ENCODE measurements at regions not wholly inside any gene's neighbourhood (a gene's known extent, or its start where the extent isn't known, plus 50 kb on each side); places are given as distances from the start of the nearest gene placed in this dataset.
A peak's percentile ranks its signal among the peaks of the same experiment; 100 is the strongest.

GRCh38 chr11:42764936-42765335 is 546.9 kb upstream of the API5 start:
- H4K91ac ChIP-seq (ENCODE audit: low read length), result no peak overlapping the region
- H3K4me3 ChIP-seq (ENCODE audit: insufficient read depth in 1 of 2, low read depth in 1 of 2, low read length in 2 of 2), result no peak overlapping the region
- H2BK15ac ChIP-seq (ENCODE audit: low read depth, poor library complexity, severe bottlenecking), result no peak overlapping the region
- H2AFZ ChIP-seq (ENCODE audit: low read depth, low read length), result no peak overlapping the region
- WGBS, result 95% methylated on average over 2 of the region's 2 CpGs
- H3K4me2 ChIP-seq (ENCODE audit: low read length, poor library complexity, severe bottlenecking), result no peak overlapping the region
- H2BK12ac ChIP-seq (ENCODE audit: low read length in 2 of 2), result no peak overlapping the region
- H3K4ac ChIP-seq (ENCODE audit: low read depth in 1 of 2, low read length in 2 of 2), result no peak overlapping the region
- no peak overlapping the region for H3K9ac ChIP-seq (ENCODE audit: low read length)
- no peaks in the 10 kb centered on the region for H3K27me3 ChIP-seq (ENCODE audit: control insufficient read depth in 1 of 2, insufficient read depth in 1 of 2, low read length in 2 of 2)
- no peak overlapping the region for H3K14ac ChIP-seq (ENCODE audit: low read length in 2 of 2)
- H3K18ac ChIP-seq (ENCODE audit: low read depth in 1 of 2, low read length in 2 of 2), result no peak overlapping the region
- H3K36me3 ChIP-seq (ENCODE audit: control insufficient read depth in 1 of 2, insufficient read depth in 2 of 2, low read depth in 1 of 2, low read length in 2 of 2), result no peaks in the 10 kb centered on the region
- no peaks in the 10 kb centered on the region for H3K4me1 ChIP-seq (ENCODE audit: control insufficient read depth, insufficient read depth, low read depth, low read length)
- no peak overlapping the region for H2AK5ac ChIP-seq (ENCODE audit: low read length, severe bottlenecking)
- no peak overlapping the region for H3K27ac ChIP-seq (ENCODE audit: low read length, poor library complexity, severe bottlenecking)
- H3K23ac ChIP-seq (ENCODE audit: low read length in 2 of 2), result no peak overlapping the region
- DNase-seq, result no peak
- no peak overlapping the region for H2BK5ac ChIP-seq (ENCODE audit: low read depth, low read length, poor library complexity, severe bottlenecking)
- H2BK120ac ChIP-seq (ENCODE audit: low read depth, low read length), result no peak overlapping the region
- H3K79me1 ChIP-seq (replicated peaks; ENCODE audit: low read length, poor library complexity, severe bottlenecking), result no peaks in the 10 kb centered on the region
- no peaks in the 10 kb centered on the region for H3K9me3 ChIP-seq (ENCODE audit: control insufficient read depth, low read length)
- H4K8ac ChIP-seq (ENCODE audit: low read length), result no peak overlapping the region

GRCh38 chr11:42768576-42768975 is 543.2 kb upstream of the API5 start:
- no peaks in the 10 kb centered on the region for H3K9me3 ChIP-seq (ENCODE audit: control insufficient read depth, low read length)
- H2BK12ac ChIP-seq (ENCODE audit: low read length in 2 of 2), result no peak overlapping the region
- no peak overlapping the region for H3K9ac ChIP-seq (ENCODE audit: low read length)
- H2AK5ac ChIP-seq (ENCODE audit: low read length, severe bottlenecking), result no peak overlapping the region
- no peaks in the 10 kb centered on the region for H3K36me3 ChIP-seq (ENCODE audit: control insufficient read depth in 1 of 2, insufficient read depth in 2 of 2, low read depth in 1 of 2, low read length in 2 of 2)
- DNase-seq, result no peak
- H3K4ac ChIP-seq (ENCODE audit: low read depth in 1 of 2, low read length in 2 of 2), result no peak overlapping the region
- H3K79me1 ChIP-seq (replicated peaks; ENCODE audit: low read length, poor library complexity, severe bottlenecking), result no peaks in the 10 kb centered on the region
- H2AFZ ChIP-seq (ENCODE audit: low read depth, low read length), result no peak overlapping the region
- no peaks in the 10 kb centered on the region for H3K27me3 ChIP-seq (ENCODE audit: control insufficient read depth in 1 of 2, insufficient read depth in 1 of 2, low read length in 2 of 2)
- WGBS, result 83% methylated on average over 2 of the region's 2 CpGs
- no peak overlapping the region for H2BK15ac ChIP-seq (ENCODE audit: low read depth, poor library complexity, severe bottlenecking)
- H3K14ac ChIP-seq (ENCODE audit: low read length in 2 of 2), result no peak overlapping the region
- no peak overlapping the region for H2BK5ac ChIP-seq (ENCODE audit: low read depth, low read length, poor library complexity, severe bottlenecking)
- no peak overlapping the region for H2BK120ac ChIP-seq (ENCODE audit: low read depth, low read length)
- H4K8ac ChIP-seq (ENCODE audit: low read length), result no peak overlapping the region
- no peak overlapping the region for H3K18ac ChIP-seq (ENCODE audit: low read depth in 1 of 2, low read length in 2 of 2)
- no peak overlapping the region for H3K23ac ChIP-seq (ENCODE audit: low read length in 2 of 2)
- no peak overlapping the region for H3K4me3 ChIP-seq (ENCODE audit: insufficient read depth in 1 of 2, low read depth in 1 of 2, low read length in 2 of 2)
- H3K4me2 ChIP-seq (ENCODE audit: low read length, poor library complexity, severe bottlenecking), result no peak overlapping the region
- no peaks in the 10 kb centered on the region for H3K4me1 ChIP-seq (ENCODE audit: control insufficient read depth, insufficient read depth, low read depth, low read length)
- no peak overlapping the region for H3K27ac ChIP-seq (ENCODE audit: low read length, poor library complexity, severe bottlenecking)
- no peak overlapping the region for H4K91ac ChIP-seq (ENCODE audit: low read length)

DNA sequence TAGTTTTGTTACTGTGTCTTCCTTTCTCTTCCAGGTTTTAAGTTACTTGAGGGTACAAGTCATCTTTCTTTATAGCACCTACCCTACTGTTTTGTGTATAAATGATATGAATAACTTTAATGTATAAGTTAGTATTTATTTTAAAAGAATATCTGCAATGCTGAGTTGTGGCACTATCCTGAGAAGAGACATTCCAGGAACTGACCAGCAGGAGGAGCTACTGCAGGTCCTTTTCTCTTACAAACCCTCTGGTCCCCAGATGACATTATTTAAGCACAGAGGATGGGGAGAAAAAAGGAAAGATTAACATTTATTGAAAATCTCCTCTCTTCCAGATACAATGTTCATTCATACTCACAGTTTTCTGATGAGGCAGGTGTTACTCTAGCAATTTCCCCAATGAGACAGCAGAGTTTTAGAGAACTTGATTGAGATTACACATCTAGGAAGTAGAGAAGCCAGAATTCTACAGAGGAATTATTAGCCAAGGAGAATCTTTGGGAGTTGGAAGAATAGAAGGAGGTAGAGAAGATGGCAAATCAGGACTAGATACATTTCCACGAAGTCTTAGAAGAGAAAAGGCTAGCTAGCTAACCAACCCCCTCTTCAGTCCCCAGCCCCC is 541.2 kb upstream of the API5 start:
- H3K4me3 ChIP-seq (ENCODE audit: insufficient read depth in 1 of 2, low read depth in 1 of 2, low read length in 2 of 2), result no peak overlapping the region
- no peaks in the 10 kb centered on the region for H3K79me1 ChIP-seq (replicated peaks; ENCODE audit: low read length, poor library complexity, severe bottlenecking)
- no peaks in the 10 kb centered on the region for H3K27me3 ChIP-seq (ENCODE audit: control insufficient read depth in 1 of 2, insufficient read depth in 1 of 2, low read length in 2 of 2)
- H3K18ac ChIP-seq (ENCODE audit: low read depth in 1 of 2, low read length in 2 of 2), result no peak overlapping the region
- no peak overlapping the region for H4K8ac ChIP-seq (ENCODE audit: low read length)
- H3K23ac ChIP-seq (ENCODE audit: low read length in 2 of 2), result no peak overlapping the region
- H2AFZ ChIP-seq (ENCODE audit: low read depth, low read length), result no peak overlapping the region
- no peak overlapping the region for H2BK12ac ChIP-seq (ENCODE audit: low read length in 2 of 2)
- H3K4ac ChIP-seq (ENCODE audit: low read depth in 1 of 2, low read length in 2 of 2), result no peak overlapping the region
- no CpG with 5 or more reads among the region's 1 CpG for WGBS
- peak; percentile 15 for DNase-seq
- H2BK120ac ChIP-seq (ENCODE audit: low read depth, low read length), result no peak overlapping the region
- H4K91ac ChIP-seq (ENCODE audit: low read length), result no peak overlapping the region
- H3K4me2 ChIP-seq (ENCODE audit: low read length, poor library complexity, severe bottlenecking), result no peak overlapping the region
- no peak overlapping the region for H2BK5ac ChIP-seq (ENCODE audit: low read depth, low read length, poor library complexity, severe bottlenecking)
- H3K4me1 ChIP-seq (ENCODE audit: control insufficient read depth, insufficient read depth, low read depth, low read length), result no peaks in the 10 kb centered on the region
- H3K14ac ChIP-seq (ENCODE audit: low read length in 2 of 2), result no peak overlapping the region
- no peak overlapping the region for H2BK15ac ChIP-seq (ENCODE audit: low read depth, poor library complexity, severe bottlenecking)
- H3K9me3 ChIP-seq (ENCODE audit: control insufficient read depth, low read length), result no peaks in the 10 kb centered on the region
- no peak overlapping the region for H3K9ac ChIP-seq (ENCODE audit: low read length)
- H2AK5ac ChIP-seq (ENCODE audit: low read length, severe bottlenecking), result no peak overlapping the region
- no peak overlapping the region for H3K27ac ChIP-seq (ENCODE audit: low read length, poor library complexity, severe bottlenecking)
- H3K36me3 ChIP-seq (ENCODE audit: control insufficient read depth in 1 of 2, insufficient read depth in 2 of 2, low read depth in 1 of 2, low read length in 2 of 2), result no peaks in the 10 kb centered on the region

- Histone ChIP-seq H2AK5ac (ENCODE audit: low read length, severe bottlenecking) (no peak overlapping the region), H2BK5ac (ENCODE audit: low read depth, low read length, poor library complexity, severe bottlenecking) (no peak overlapping the region), H2AFZ (ENCODE audit: low read depth, low read length) (no peak overlapping the region), H3K36me3 (ENCODE audit: control insufficient read depth in 1 of 2, insufficient read depth in 2 of 2, low read depth in 1 of 2, low read length in 2 of 2) (no peaks in the 10 kb centered on the region), H2BK12ac (ENCODE audit: low read length in 2 of 2) (no peak overlapping the region), H3K4ac (ENCODE audit: low read depth in 1 of 2, low read length in 2 of 2) (no peak overlapping the region), H3K18ac (ENCODE audit: low read depth in 1 of 2, low read length in 2 of 2) (no peak overlapping the region), H3K27me3 (ENCODE audit: control insufficient read depth in 1 of 2, insufficient read depth in 1 of 2, low read length in 2 of 2) (no peaks in the 10 kb centered on the region), H4K91ac (ENCODE audit: low read length) (no peak overlapping the region), H2BK15ac (ENCODE audit: low read depth, poor library complexity, severe bottlenecking) (no peak overlapping the region), H3K23ac (ENCODE audit: low read length in 2 of 2) (no peak overlapping the region), H3K27ac (ENCODE audit: low read length, poor library complexity, severe bottlenecking) (no peak overlapping the region), H2BK120ac (ENCODE audit: low read depth, low read length) (no peak overlapping the region), H4K8ac (ENCODE audit: low read length) (no peak overlapping the region), H3K4me1 (ENCODE audit: control insufficient read depth, insufficient read depth, low read depth, low read length) (no peaks in the 10 kb centered on the region), H3K79me1 (replicated peaks; ENCODE audit: low read length, poor library complexity, severe bottlenecking) (no peaks in the 10 kb centered on the region), H3K9ac (ENCODE audit: low read length) (no peak overlapping the region), H3K4me3 (ENCODE audit: insufficient read depth in 1 of 2, low read depth in 1 of 2, low read length in 2 of 2) (no peak overlapping the region), H3K4me2 (ENCODE audit: low read length, poor library complexity, severe bottlenecking) (no peak overlapping the region), H3K14ac (ENCODE audit: low read length in 2 of 2) (no peak overlapping the region), H3K9me3 (ENCODE audit: control insufficient read depth, low read length) (no peaks in the 10 kb centered on the region)
- no peak for DNase-seq
- WGBS, result 26% methylated on average over 5 of the region's 5 CpGs
These were observed 538.9 kb upstream of the API5 start for GRCh38 chr11:42772886-42773285.

Data from mesenchymal stem cell (in vitro differentiated cells and primary cell).